SKM-1 treated with dmso at 0.1 percent for 144 hours (cell line): ENCODE measurements at regions not wholly inside any gene's neighbourhood (a gene's known extent, or its start where the extent isn't known, plus 50 kb on each side); places are given as distances from the start of the nearest gene placed in this dataset.
"Not testable (repeated sequence)": the region's sequence is repeated elsewhere in the genome, so short reads cannot be mapped to it uniquely, and the experiment has no call there.

Experiments
- DNase-seq: peaks from one replicate; lab custom pipeline; 2025; ENCODE audit not compliant: unreplicated experiment; lab: John Stamatoyannopoulos, UW

DNA sequence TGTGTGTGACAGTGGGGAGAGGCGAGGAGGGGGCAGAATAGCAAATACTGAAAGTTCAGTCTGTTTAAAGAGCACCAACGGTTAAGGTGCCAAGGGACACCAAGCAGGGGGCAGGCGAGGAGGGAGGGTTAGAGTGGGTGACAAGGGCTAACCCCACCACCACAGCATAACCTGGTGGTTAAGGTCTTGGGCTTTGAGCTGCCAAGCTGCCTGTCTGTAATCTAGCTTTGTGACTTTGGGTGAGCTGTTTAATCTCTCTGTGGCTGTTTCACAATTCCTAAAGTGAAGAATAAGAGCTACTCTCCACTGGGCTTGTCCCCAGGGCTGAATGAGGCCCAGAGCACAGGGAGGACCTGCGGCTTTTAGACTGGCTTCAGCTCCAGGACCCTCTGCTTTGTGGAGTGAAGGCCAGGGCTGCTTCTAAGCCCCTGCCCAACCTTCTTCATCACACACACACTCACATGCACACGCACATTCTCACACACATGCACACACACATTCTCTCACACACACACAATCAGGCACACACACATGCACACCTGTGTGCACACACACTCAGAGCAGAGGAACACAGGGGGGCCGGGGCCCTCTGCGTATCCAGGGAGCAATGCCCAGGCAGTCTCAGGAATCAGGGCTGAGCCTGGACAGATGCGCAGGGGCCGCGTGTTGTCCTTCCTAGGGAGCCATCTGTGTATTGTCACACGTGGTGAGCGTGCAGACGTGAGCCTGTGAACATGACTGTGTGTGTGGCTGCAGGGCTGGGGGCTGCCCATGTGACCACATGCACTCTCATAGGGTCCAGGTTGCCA is 101.6 kb upstream of the TARDBP start:
- no peak for DNase-seq

DNA sequence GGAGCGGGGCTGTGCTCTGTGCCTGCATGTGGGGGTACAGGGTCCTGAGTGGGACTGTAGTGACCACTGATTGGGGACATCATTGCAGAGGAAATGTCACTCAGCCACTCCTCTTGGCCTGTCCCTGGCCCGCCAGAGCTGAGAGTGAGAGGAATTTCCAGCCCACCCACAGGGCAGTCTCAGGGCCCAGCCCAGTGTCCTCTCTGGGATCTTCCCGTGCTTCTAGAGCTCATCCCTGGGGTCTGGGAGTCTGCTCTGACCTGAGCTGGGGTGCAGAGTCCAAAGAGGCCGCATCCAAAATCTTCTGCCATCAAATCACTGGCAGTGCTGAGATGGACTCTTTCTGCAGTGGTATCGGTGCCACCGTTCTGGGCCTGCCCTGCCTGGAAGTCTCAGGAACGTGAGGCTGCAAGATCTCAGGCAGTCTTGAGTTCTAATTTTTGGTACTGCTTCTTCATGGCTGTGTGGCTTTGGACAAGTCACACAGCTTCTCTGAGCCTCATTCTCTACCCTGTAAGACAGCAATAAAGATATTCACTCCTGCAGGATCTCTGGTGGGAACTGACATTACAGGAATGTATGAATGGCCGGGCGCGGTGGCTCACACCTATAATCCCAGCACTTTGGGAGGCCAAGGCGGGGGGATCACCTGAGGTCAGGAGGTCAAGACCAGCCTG is 100.8 kb upstream of the TARDBP start:
- no peak for DNase-seq

DNA sequence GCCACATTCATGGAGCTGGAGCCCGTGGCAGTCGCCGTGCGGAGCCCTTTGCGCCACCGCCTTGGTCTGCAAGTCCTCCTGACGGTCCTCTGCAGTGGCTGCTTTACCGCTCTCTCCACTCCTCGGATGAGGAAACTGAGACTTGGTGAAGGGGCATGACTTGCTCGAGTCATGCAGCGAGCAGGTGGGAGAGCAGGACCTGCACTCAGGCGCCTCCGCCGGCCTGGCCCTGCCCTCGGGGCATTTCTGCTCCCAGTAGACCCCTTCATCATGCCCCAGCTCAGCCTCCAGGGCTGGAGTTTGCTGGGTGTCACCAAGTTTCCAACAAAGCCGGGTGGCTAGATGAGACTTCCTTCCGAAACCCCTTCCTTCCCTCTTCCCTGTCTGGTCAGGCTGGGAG is 100.0 kb upstream of the TARDBP start:
- no peak for DNase-seq

DNA sequence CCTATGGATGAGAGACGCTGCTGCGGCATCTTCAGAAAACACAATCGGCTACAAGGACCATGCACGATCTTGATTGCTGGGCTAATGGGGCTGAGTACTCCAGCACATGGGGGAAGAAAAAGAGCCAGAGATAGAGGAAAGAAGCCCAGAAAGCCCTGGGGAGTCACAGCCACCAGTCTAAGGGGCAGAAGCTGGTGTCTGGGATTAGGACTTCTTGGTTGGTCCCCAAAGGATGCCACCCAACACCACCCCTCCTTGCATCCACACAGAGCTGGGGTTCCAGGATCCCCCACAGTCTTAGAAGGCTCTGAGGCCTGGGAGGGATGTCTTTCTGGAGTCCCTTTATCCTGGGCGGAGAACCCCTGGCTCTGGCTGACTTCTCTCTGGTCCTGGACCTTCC is 98.4 kb upstream of the TARDBP start:
- DNase-seq = no peak

DNA sequence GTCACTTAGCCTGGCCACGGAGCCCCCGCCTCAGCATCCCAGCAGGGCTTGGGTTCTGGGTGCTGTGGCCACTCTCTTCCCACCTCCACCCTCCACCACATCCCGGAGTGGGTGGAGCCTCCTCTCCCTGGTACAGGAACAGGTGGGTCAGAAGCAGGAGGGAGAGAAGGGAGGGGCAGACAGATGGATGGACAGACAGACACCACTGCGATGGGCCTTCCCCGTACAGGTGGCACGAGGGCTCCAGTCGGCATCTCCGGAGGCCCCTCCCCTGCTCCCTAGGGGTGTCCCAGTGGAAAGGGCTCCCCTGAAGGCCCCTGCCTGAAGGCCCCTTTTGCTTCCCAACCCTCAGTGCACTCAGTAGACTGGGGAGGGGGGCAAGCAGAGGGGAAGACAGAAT is 96.9 kb upstream of the TARDBP start:
- no peak for DNase-seq

DNA sequence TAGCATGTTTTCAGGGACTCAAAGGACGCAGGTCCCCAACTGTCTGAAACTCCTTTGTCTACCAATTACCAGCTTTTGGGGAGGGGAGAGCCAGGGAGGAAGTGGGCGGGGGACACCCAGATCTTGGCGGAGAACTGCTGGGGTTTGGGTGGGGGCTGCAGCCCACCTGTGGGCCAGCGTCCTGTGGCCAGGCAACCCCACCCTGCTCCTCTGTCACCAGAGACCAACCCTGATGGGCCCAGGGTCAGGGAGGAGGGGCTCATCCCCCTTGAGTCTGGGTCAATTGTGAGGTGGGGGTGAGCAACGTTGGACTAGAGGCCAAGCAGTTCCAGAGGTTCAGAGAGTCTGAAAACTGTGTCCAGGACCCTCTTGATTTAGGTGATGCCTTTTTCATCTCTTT is 96.1 kb upstream of the TARDBP start:
- DNase-seq = no peak

DNA sequence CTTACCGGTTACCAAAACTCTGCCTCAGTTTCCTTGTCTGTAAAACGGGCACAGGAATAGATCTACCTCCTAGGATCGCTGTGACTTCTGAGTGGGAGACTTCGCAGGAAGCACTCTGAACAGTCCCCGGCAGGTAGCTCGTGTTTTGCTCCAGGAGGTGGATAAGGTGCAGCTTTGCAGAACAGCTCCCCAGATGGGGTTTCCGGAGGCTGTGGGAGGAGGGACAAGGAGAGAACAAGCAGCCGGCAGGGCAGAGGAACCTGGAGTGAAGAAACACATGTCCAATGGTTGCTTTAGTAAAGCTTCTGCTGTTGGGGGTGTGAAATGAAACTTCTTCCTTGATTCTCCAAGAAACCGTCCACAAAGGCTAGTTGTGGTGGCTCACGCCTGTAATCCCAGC is 95.5 kb upstream of the TARDBP start:
- DNase-seq = no peak

DNA sequence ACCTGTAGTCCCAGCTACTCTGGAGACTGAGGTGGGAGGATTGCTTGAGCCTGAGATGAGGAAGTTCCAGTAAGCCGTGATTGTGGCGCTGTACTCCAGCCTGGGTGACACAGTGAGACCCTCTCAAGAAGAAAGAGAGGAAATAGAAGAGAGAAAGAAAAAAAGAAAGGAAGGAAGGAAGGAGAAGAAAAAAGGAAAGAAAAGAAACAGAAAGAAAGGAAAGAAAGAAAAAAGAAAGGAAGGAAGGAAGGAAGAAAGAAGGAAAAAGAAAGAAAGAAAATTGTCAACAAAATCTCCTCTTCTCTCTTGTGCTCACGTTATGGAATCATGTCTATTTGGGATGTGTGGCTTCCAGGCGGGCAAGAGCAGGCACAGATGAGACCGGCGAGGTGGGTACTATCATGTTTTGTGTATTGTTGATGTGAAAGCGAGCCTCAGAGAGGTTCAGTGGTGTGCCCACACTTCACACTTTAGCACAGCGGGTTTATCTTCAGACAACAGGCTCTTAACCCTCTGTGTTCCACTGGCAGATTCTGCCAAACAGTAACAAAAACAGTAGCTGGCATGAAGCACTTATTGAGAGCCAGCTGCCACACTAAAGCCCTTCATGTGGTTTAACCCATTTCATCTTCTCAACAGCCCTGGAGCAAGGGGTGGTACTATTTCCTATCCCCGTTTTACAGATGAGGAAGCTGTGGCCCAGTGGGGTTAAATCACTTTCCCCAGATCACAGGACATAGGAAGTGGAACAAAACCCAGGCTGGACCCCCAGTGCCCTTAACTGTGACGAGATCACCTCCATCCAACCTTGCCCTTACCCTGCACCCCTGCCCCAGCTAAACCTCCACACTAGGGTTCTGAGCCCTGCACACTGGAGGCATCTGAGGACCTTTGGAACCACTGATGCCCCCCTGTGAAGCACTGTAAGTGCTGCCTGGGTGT is 94.7 kb upstream of the TARDBP start:
- DNase-seq = no peak

DNA sequence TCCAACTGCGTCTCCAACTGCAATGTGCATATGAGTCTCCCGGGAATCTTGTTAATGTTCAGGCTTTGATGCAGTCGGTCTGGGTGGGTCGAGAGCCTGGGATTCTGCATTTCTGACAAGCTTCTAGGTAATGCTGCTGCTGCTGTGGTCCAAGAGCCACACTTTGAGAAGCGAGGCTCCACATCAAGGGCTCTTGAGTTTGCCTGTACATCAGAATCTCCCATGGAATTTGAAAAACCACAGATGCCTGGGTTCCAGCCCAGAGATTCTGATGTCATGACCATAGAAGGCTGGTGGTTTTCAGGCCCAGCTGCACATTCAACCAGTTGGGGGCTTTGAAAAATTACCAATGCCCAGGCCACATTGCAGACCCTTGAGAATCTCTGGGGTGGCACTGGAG is 93.9 kb upstream of the TARDBP start:
- no peak for DNase-seq

DNA sequence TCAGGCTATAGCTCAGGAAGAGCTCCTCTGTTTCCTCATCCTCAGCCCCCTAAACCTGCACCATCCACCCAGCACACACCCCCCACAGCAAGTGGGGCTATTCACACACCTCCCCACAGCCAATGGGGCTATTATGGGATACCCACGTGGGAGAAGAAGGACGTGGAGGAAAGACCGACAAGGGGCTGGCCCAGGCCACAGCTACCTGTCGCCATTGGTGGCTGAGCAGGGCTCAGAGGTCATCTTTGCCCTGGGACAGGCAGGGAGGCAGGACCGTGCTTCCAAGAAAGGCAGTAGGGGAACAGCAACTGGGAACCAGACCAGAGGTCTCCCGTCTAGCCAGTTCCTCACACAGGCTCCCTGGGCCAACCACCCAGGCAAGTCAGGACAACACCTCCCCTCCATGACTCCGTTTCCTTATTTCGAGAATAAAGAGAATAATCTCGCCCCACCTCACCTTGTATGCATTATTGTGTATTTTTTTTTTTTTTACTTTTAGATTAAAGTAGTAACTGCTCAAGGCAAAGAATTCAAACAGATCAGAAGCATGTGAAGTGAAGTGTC is 92.3 kb upstream of the TARDBP start:
- DNase-seq = no peak

DNA sequence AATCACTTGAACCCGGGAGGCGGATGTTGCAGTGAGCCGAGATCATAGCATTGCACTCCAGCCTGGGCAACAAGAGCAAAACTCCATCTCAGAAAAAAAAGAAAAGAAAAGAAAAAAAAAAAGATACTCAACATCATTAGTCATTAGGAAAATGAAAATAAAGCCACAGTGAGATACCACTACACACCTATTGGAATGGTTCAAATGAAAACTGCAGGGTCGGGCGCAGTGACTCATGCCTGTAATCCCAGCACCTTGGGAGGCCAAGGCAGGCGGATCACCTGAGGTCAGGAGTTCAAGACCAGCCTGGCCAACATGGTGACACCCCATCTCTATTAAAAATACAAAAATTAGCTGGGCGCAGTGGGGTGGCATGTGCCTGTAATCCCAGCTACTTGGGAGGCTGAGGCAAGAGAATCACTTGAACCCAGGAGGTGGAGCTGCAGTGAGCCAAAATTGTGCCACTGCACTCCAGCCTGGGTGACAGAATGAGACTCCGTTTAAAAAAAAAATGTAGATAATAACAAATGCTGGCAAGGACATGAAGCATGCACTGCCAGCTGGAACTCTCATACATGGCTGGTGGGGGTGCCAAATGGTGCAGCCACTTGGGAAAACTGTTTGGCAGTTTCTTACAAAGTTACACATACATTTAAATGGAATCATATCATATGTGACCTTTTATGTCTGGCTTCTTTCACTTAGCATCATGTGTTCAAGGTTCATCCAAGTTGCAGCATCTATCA is 90.0 kb upstream of the TARDBP start:
- not testable (repeated sequence) for DNase-seq

DNA sequence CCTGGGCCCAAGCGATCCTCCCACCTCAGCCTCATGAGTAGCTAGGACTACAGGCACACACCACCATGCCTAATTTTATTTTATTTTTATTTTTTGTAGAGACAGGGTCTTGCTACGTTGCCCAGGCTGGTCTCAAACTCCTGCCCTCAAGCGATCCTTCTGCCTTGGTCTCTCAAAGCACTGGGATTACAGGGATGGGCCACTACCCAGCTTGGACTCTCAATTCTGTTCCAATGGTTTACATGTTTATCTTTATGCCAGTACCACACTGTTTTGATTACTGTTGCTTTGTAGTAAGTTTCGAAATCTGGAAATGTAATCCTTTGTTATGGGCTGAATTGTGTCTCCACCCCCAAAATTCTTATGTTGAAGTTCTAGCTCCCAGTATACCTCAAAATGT is 88.4 kb upstream of the TARDBP start:
- no peak for DNase-seq

DNA sequence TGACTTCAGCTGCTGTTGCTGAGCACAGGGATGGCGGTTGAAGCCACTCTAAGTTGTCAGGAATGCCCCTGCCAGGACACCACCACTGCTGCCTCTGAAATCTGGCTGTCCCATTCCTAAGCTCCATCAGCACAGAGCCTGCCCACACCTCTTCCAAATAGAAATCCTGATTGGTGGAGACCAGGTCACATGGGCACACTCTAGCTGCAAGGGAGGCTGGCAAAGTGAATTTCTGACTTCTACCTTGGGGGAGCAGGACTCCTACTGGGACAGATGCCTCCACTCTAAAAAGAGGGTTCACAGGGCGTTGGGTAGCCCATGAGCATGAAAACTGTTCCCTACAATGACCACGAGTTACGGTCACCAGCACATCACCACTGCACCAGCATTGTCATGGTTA is 83.8 kb upstream of the TARDBP start:
- no peak for DNase-seq

DNA sequence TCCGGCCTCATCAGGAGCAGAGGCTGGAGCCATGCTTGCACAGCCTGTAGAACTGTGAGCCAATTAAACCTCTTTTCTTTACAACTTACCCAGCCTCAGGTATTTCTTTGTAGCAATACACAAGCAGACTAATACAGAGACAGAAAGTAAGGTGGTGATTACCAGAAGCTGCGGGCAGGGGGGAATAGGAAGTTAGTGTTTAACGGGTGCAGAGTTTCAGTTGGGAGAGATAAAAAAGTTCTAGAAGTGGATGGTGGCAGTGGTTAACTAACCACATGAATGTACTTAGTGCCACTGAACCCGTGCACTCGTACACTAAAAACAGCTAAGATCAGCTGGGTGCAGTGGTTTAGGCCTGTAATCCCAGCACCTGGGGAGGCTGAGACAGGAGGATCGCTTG is 80.4 kb upstream of the TARDBP start:
- peak; percentile 42 for DNase-seq

DNA sequence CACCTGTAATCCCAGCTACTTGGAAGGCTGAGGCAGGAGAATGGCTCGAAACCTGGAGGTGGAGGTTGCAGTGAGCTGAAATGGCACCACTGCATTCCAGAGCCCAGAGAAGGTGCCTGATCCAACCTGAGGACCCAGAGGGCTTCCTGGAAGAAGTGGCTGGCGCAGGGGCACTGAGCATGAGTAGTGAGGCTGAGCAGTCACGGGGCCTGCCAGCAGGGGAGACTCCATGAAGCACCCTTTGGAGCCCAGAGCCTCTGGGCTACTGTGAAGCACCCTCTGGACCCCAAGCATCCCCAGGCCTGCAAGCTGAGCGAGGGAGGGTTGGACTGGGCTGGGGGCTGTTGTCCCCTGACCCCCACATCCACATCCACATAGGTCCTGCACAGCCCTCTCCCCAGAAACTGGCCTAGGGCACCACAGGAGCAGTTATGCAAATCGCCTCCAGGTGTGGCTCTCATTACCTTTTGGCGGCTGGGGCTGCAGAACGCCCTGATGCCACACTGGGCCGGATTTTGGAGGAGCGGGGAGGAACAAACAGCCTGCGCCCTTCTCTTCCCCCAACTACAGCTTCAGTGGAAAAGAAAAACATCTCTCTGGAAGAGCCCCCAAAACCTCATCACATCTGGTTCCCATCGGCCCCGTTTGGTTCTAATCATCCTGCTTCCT is 78.2 kb upstream of the TARDBP start:
- DNase-seq = no peak

DNA sequence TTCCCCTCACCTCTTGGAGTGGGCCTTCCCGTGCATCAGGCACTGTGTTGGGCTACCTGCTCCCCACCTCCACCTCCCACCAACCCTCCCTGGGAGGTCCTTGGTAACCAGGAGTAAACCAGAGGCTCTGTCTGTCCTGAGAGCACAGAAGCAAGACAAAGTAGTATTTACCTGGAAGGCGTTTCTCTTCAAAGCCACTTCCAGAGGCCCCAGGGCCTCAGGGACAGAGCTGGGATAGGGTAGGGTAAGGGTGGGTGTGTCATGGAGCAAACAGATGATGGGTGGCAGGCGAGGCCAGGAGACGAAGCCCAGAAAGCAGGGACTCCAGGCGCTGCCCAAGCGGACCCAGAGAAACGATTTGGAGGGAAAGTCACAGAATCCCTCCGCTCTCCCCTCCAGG is 77.2 kb upstream of the TARDBP start:
- no peak for DNase-seq

DNA sequence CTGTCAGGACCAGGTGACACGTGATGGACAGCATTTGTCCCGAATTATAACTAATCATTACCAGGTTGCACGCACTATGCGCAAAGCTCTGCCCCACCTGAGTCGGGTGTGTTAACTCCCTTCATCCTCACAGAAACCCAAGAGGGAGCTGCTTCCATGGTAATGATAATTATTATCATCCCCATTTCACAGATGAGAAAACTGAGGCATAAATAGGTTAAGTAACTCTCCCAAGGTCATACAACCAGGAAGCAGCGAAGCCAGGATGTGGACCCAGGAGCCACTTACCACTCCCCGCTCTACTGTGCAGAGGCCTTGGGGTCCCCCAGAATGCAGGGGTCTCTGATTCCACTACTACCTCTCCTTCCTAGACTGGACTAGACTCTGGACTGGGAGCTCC is 76.7 kb upstream of the TARDBP start:
- no peak for DNase-seq

DNA sequence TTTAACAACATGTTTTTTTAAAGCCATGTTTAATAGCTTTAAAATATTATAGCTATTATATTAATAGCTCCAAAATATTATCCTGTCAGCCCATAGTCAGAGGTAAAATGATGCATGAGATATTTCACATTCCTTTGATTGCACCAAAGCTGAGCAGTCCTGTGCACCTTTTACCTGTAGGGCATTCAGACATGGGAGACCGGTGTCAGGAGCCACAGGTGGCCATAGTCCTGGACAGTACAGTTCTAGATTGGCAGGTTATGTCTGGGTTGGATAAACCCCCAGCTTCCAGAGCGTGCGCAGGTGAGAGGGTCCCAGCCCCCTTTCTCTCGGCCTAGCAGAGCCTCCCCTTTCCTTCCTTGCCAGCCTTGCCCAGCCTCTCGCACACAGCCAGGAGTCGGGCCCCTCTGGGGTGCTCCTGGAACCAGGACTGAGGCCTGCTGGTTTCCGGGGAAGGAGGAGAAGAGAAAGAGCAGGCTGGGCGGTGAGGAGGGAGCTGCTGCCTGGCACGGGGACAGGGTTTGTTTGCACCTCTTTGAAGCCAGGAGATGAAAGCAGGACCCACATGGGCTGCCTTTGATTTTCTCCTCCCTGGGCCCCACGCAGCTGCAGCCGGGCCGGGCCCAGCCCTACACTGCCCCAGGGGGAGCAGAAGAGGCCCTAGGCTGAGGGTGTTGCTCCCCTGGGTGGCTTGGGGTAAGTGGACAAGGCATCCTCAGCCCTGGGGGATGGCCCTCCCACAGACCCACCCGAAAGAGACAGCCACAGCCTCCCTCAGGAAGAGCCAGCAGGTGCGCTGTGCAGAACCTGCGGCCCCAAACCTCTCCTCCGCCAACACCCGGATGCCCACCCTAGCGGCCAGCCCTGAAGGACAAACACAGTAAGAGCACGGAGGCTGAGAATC is 75.2 kb upstream of the TARDBP start:
- no peak for DNase-seq

DNA sequence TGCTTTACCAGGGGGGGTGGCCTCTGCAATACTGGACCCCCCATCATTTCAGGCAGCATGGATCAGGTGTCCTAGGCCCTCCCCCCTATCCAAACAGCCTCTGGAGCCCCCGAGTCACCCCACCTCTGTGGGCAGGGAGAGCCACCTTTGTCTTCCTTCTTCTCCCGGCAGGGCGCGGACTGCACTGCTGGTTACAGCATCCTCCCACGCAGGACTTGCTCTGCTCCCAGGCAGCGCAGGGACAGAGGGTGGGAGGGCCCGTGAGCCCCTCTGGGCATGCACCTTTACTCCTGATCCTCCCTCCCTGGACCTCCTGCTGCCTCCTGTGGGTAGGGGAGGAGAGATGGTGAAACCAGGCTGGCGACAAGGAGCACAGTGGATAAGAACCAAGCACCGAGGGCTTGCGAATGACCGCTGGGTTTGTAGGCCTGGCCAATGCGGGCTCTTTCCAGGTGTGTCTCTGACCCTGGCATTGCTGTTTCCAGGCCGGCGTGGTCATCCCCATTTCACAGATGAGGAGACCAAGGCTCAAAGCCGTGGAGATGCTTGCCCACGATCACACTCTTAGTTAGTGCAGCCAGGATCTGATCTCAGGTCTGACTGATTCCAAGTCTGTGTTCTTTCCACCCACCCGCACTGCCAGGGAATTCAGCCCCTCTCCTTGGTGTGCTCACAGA is 73.6 kb upstream of the TARDBP start:
- no peak for DNase-seq
